SK-N-MC (cell line): ENCODE measurements at regions not wholly inside any gene's neighbourhood (a gene's known extent, or its start where the extent isn't known, plus 50 kb on each side); places are given as distances from the start of the nearest gene placed in this dataset.
A peak's percentile ranks its signal among the peaks of the same experiment; 100 is the strongest.

Experiments
- DNase-seq: peaks from one replicate; pipeline ENCODE4 v3.0.0-alpha.2; 2011; ENCODE audit warnings: low read depth, low spot score
- H3K27ac ChIP-seq: fragments of 200-600 bp; sonication (generic); 2 replicates; pipeline ENCODE4 v1.5.1; 2016; ENCODE audit warnings: mixed run types
- H3K36me3 ChIP-seq: fragments of 200-600 bp; sonication (generic); 2 replicates; pipeline ENCODE4 v1.6.1; 2017; ENCODE audit warnings: antibody characterized with exemption, low read length, mixed read lengths; ENCODE audit not compliant: insufficient read depth
- H3K4me3 ChIP-seq: fragments of 200-600 bp; sonication (generic); 2 replicates; pipeline ENCODE4 v1.5.1; 2016
- H3K9ac ChIP-seq: fragments of 200-600 bp; sonication (generic); 2 replicates; pipeline ENCODE4 v1.8.0; 2017; ENCODE audit warnings: mixed run types, mixed read lengths; ENCODE audit not compliant: insufficient read length
- H3K9me3 ChIP-seq: fragments of 200-600 bp; sonication (generic); 2 replicates; pipeline ENCODE4 v1.6.1; 2017; ENCODE audit warnings: low read depth, mild to moderate bottlenecking, antibody characterized with exemption, low read length, moderate library complexity, mixed read lengths
- EZH2 ChIP-seq: fragments of 200-600 bp; sonication (generic); IDR thresholded peaks from one replicate; pipeline ENCODE4 v1.6.1; 2017; ENCODE audit warnings: antibody characterized with exemption
- FOXP2 ChIP-seq: optimal IDR thresholded peaks from 2 replicates; pipeline ENCODE3; 2011; ENCODE audit warnings: mild to moderate bottlenecking, moderate library complexity; ENCODE audit not compliant: insufficient read depth; ENCODE audit errors: extremely low read length, control extremely low read depth
- POLR2AphosphoS5 ChIP-seq: IDR thresholded peaks from 2 replicates; pipeline ENCODE4 v1.6.1; 2012; ENCODE audit warnings: mild to moderate bottlenecking, low read depth, low read length, borderline replicate concordance

DNA sequence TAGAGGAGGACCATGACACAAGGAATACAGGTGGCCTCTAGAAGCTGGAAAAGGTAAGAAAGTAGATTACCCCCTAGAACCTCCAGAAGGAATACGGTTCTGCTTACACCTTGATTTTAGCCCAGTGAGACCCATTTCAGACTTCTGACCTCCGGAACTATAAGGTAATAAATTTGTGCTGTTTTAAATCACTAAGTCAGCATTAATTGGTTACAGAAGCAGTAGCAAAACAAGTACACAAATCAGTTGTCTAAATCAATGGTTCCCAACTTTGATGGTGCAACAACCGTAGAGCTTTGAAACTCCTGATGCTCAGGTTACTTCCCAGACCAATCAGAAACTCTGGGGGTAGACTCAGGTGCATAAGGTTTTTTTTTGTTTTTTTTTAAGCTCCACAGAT is 113.6 kb downstream of the RTL9 start:
- TF ChIP-seq FOXP2 (no peak), POLR2AphosphoS5 (no peak), EZH2 (no peak)
- no peaks in the 10 kb centered on the region for H3K9me3 ChIP-seq
- no peak for DNase-seq

DNA sequence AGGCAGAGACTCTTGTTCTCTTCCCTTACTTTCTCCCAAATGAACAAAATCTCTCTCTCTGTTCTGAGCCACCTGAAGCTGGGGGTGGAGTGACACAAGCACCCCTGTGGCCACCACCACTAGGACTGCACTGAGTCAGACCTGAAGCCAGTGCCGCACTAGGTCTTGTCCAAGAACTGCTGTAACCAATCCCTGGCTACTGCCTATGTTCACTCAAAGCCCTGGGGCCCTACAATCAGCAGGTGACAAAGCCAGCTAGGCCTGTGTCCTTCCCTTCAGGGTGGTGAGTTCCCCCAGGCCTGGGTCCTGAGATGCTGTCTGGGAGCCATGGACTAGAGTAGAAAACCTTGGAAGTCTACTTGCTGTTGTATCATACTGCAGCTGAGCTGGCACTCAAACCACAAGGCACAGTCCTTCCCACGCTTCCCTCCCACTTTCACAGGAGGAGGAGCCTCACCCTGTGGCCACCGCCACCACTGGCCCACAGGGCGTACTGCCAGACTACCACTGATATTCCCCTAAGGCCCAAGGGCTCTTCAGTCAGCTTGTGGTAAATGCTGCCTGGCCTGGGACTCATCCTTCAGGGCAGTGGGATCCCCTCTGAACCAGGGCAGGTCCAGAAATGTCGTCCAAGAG is 119.1 kb downstream of the RTL9 start:
- no peak for TF ChIP-seq POLR2AphosphoS5
- no peak for TF ChIP-seq FOXP2
- TF ChIP-seq EZH2, result no peak
- H3K36me3 ChIP-seq, result no peaks in the 10 kb centered on the region
- no peak overlapping the region for H3K27ac ChIP-seq
- no peaks in the 10 kb centered on the region for H3K9me3 ChIP-seq
- DNase-seq, result no peak
- H3K4me3 ChIP-seq, result no peak overlapping the region
- no peak overlapping the region for H3K9ac ChIP-seq

More for the DNA sequence above, 113.6 kb downstream of the RTL9 start:
- H3K4me3 ChIP-seq, result no peak overlapping the region
- no peak overlapping the region for H3K27ac ChIP-seq
- no peak overlapping the region for H3K9ac ChIP-seq
- H3K36me3 ChIP-seq, result no peaks in the 10 kb centered on the region

DNA sequence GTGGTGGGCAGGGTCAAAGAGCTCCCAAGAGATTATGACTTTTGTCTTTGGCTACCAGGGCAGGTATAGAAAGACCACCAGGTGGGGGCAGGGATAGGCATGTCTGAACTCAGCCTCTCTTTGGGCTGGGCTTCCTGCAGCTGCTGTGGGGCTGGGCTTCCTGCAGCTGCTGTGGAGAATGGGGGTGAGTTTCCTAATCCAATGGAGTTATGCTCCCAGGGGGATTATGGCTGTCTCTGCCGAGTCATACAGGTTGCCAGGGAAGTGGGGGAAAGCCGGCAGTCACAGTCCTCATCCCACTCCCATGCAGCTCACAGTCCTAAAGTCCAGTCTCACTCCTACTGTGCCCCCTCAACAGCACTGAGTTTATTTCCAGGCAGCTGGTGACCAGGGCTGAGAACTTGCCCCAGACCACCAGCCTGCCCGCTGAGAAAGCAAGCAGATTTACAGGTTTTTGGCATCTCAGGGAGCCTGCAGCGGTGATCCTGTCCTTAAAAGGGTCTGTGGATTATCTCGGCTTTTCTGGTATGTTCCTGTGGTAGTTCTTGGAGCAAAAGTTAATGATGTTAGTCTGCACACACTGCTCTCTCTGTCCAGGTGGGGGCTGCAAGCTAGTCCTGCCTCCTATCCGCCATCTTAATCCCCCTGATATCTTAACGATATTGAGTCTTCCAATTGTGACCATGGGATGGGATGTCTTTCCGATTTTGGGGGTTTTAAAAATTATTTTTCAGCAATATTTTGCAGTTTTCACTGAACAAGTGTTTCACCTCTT is 133.4 kb downstream of the RTL9 start:
- no peaks in the 10 kb centered on the region for H3K36me3 ChIP-seq
- H3K9me3 ChIP-seq, result no peaks in the 10 kb centered on the region
- no peak overlapping the region for H3K9ac ChIP-seq
- DNase-seq, result no peak
- TF ChIP-seq POLR2AphosphoS5 (no peak), EZH2 (no peak), FOXP2 (no peak)
- H3K4me3 ChIP-seq, result no peak overlapping the region
- no peak overlapping the region for H3K27ac ChIP-seq

DNA sequence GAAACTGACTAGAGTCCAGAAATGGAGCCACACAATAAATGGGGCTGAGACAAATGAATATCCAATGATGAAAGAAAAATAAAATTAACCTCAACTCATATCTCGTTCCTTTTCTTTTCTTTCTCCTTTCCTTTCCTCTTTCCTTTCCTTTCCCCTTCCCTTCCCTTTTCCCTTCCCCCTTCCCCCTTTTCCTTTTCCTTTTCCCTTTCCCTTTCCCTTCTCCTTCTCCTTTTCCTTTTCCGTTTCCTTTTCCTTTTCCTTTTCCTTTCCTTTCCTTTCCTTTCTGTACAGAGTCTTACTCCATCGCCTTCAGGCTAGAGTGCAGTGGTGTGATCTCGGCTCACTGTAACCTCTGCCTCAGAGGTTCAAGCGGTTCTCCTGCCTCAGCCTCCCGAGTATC is 146.3 kb downstream of the RTL9 start:
- Histone ChIP-seq H3K36me3 (no peaks in the 10 kb centered on the region), H3K9me3 (no peaks in the 10 kb centered on the region), H3K9ac (no peak overlapping the region), H3K4me3 (no peak overlapping the region), H3K27ac (no peak overlapping the region)
- TF ChIP-seq POLR2AphosphoS5 (no peak), EZH2 (no peak), FOXP2 (no peak)
- no peak for DNase-seq

DNA sequence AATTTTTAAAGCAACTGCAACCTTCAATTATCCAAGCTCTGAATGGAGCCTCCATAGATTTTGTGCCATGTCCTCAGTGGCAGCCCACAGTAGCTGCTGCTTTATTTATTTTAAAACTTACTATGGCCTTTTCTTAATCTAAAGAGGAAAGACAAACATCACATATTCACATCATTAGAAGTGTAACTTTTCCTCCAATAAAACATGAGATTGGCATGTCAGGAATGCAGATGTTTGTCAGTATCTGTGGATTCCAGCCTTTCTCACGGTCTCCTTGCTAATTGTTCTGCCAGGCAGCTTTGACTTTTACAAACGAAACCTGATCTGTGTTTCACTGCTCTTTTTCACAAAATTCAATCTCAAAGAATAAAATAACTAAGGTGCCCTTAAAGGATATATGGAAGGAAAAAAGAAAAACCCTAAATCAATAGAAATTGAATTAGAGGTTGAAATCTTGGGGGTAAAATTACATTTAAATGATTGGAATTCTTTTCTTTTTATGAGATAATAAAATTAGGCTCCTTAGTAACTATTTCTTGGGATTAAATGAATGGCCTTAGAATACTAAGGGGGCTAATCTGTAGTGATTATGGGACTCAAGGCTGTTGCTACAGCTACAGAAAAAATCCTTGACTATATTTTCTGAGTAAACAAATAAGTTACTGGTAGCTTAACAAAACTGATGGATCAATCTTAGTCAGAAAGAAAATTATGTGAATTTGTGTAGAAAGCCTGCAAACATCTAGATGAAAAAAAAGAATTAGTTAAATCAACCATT is 151.3 kb downstream of the RTL9 start:
- no peak overlapping the region for H3K4me3 ChIP-seq
- DNase-seq, result no peak
- H3K9me3 ChIP-seq, result no peaks in the 10 kb centered on the region
- TF ChIP-seq FOXP2 (no peak), EZH2 (no peak), POLR2AphosphoS5 (no peak)
- no peaks in the 10 kb centered on the region for H3K36me3 ChIP-seq
- no peak overlapping the region for H3K9ac ChIP-seq
- peak overlapping the region; percentile 80 for H3K27ac ChIP-seq

DNA sequence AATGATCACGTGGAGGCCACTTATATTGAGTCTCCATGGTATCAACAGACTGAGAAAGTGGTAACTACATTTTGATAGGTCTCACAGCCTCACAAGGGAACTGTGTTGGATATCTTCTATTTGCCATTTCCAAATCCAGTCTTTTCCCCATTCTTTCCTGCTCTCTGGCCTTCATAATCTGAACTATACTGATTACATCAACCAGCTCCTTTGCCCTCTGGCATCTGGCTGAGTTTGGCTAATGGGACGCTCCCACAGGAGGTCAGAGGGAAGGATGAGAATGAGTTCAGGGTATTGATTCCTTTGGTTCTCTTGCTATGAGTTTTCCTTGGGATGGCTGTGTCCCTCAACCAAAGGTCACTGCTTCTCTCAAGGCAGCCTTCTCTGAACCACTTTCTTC is 152.6 kb downstream of the RTL9 start:
- Histone ChIP-seq H3K36me3 (no peaks in the 10 kb centered on the region), H3K9me3 (no peaks in the 10 kb centered on the region), H3K27ac (peak overlapping the region; percentile 80; the same call in 1 of the 2 replicates), H3K4me3 (no peak overlapping the region), H3K9ac (no peak overlapping the region)
- no peak for DNase-seq
- TF ChIP-seq POLR2AphosphoS5 (no peak), EZH2 (no peak), FOXP2 (no peak)

DNA sequence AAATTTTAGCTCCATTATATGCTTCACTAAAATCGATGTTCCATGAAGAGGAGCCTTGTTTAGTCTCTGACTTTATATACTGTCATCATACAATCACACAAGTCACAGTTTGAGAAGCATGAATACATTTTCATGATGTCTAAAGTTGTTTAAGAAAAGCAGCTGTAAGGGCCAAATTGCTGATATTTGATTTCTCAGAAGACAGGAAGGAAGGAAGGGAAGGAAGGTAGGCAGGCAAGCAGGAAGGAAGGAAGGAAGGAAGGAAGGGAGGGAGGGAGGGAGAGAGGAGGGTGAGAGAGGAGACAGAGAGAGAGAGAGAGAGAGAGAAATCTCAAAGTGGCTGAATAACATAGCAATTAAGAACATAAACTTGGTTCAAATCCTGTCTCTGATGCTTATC is 153.7 kb downstream of the RTL9 start:
- Histone ChIP-seq H3K9ac (no peak overlapping the region), H3K4me3 (no peak overlapping the region), H3K9me3 (no peaks in the 10 kb centered on the region), H3K36me3 (no peaks in the 10 kb centered on the region), H3K27ac (peak overlapping the region; percentile 80)
- TF ChIP-seq EZH2, result no peak
- DNase-seq, result peak; percentile 70

DNA sequence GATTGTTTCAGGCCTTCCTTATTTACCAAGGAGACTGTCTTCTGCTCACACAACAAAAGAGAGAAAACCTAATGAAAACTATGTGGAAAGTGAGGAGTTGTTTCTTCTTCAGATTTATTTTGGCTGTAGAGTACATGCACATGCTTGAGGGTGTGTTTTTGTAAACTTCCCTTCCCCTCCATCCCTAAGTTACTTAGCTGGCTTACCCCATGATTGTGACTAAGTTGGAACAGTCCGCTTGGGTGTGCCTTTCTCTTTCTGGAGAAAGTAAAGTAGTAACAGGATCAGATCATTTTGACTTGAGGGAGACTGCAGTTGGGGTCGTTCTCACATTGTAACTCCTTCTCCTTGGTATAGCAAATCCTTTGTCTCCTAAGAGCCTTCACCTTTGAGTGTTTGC is 155.9 kb downstream of the RTL9 start:
- H3K4me3 ChIP-seq, result no peak overlapping the region
- H3K9ac ChIP-seq, result no peak overlapping the region
- H3K27ac ChIP-seq, result no peak overlapping the region
- TF ChIP-seq POLR2AphosphoS5, result no peak
- no peak for TF ChIP-seq EZH2
- no peak for TF ChIP-seq FOXP2
- no peaks in the 10 kb centered on the region for H3K9me3 ChIP-seq
- H3K36me3 ChIP-seq, result no peaks in the 10 kb centered on the region
- DNase-seq, result no peak

DNA sequence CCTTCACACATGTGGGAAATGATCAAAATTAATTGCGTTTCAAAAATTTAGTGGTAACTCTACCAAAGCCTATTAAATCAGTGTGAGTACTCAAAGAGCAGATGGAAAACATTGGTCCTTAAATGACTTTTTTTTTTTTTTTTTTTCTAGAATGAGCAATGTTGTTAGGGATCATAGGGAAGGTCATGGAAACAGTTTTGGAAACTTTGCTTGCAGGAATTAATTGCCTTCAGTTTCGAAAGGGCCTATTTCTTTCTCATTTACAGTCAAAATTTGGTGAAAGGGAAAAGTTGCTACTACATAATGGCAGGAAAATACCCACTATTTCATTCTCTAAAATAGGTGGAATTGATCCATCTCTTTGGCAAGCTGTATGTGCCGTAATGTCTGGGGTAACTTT is 160.9 kb downstream of the RTL9 start:
- H3K36me3 ChIP-seq, result no peaks in the 10 kb centered on the region
- H3K27ac ChIP-seq, result no peak overlapping the region
- DNase-seq, result no peak
- H3K4me3 ChIP-seq, result no peak overlapping the region
- H3K9ac ChIP-seq, result no peak overlapping the region
- TF ChIP-seq POLR2AphosphoS5 (no peak), EZH2 (no peak), FOXP2 (no peak)
- no peaks in the 10 kb centered on the region for H3K9me3 ChIP-seq
